GM12878 (cell line): ENCODE measurements at regions not wholly inside any gene's neighbourhood (a gene's known extent, or its start where the extent isn't known, plus 50 kb on each side); places are given as distances from the start of the nearest gene placed in this dataset.

Experiments used
- ATAC-seq: fragments of 200-7000 bp; cut with Tn5 transposase; 3 replicates; pipeline ENCODE4 v1.9.1; 2020; ENCODE audit warnings: mild to moderate bottlenecking, moderate library complexity
- BruUV-seq: library from RNA; stranded (reverse); fragments of 400-500 nt; replicated peaks from 2 replicates; lab custom pipeline; 2021; lab: Mats Ljungman, UMichigan
- CTCF ChIA-PET: fragments of 300-600 bp; sonication (Branson Sonifier 250); formaldehyde crosslinking; extraction: SDS; loops from one replicate; lab custom pipeline; 2021; ENCODE audit warnings: inconsistent platforms; lab: Yijun Ruan, JAX
- POLR2A ChIA-PET: fragments of 350-600 bp; formaldehyde crosslinking; extraction: SDS; loops from one replicate; lab custom pipeline; 2021; ENCODE audit warnings: inconsistent platforms; lab: Charles Lee
- RAD21 ChIA-PET: fragments of 300-600 bp; sonication (Branson Sonifier 250); formaldehyde crosslinking; loops from one replicate; lab custom pipeline; 2023; ENCODE audit warnings: antibody characterized with exemption; ENCODE audit not compliant: unreplicated experiment; lab: Charles Lee
- SMC1A ChIA-PET: fragments of 300-600 bp; sonication (Branson Sonifier 250); formaldehyde crosslinking; loops from one replicate; lab custom pipeline; 2023; ENCODE audit not compliant: unreplicated experiment, uncharacterized antibody; lab: Charles Lee
- DNase-seq: peaks from one replicate; pipeline ENCODE4 v3.0.0-alpha.2; 2011; ENCODE audit warnings: low read depth, low spot score
- FAIRE-seq: peaks from 3 replicates; lab custom pipeline; 2011; peaks lifted over from hg19 to GRCh38; lab: Jason Lieb, UNC
- H2AFZ ChIP-seq: 2 replicates; pipeline ENCODE4 v1.6.0; 2011; ENCODE audit warnings: low read depth, low read length, control low read depth; ENCODE audit not compliant: control insufficient read depth
- H3K27ac ChIP-seq: 2 replicates; pipeline ENCODE4 v1.5.1; 2011; ENCODE audit warnings: control low read depth; ENCODE audit not compliant: control insufficient read depth, insufficient read depth
- H3K27me3 ChIP-seq, 2 experiments: replicated peaks in 1 of 2; 2 replicates each; pipeline versions ENCODE4 v1.6.0 to v1.6.1; 2011; ENCODE audit warnings: low read length in 1 of 2; ENCODE audit not compliant: control insufficient read depth in 2 of 2, insufficient read depth in 2 of 2
- H3K36me3 ChIP-seq, 2 experiments: 2 replicates each; pipeline ENCODE4 v1.5.1; 2011; ENCODE audit warnings: low read length in 1 of 2; ENCODE audit not compliant: control insufficient read depth in 2 of 2, insufficient read depth in 2 of 2
- H3K4me1 ChIP-seq: 2 replicates; pipeline ENCODE4 v1.6.1; 2011; ENCODE audit warnings: mild to moderate bottlenecking, low read length, moderate library complexity, mixed read lengths; ENCODE audit not compliant: control insufficient read depth, insufficient read depth
- H3K4me2 ChIP-seq: 2 replicates; pipeline ENCODE4 v1.6.0; 2011; ENCODE audit warnings: control low read depth; ENCODE audit not compliant: control insufficient read depth, insufficient read depth
- H3K4me3 ChIP-seq: fragments of 200-600 bp; sonication (generic); 2 replicates; pipeline ENCODE4 v1.5.1; 2016
- H3K79me2 ChIP-seq: 2 replicates; pipeline ENCODE4 v1.6.0; 2011; ENCODE audit warnings: low read length; ENCODE audit not compliant: control insufficient read depth, insufficient read depth
- H3K9ac ChIP-seq: 2 replicates; pipeline ENCODE4 v1.8.0; 2011; ENCODE audit warnings: low read length, control low read depth, mixed read lengths; ENCODE audit not compliant: control insufficient read depth, insufficient read depth
- H3K9me3 ChIP-seq: replicated peaks from 3 replicates; pipeline ENCODE4 v1.5.1; 2011; ENCODE audit warnings: mild to moderate bottlenecking, low read length; ENCODE audit not compliant: control insufficient read depth, insufficient read depth
- H4K20me1 ChIP-seq: 2 replicates; pipeline ENCODE4 v1.6.0; 2011; ENCODE audit not compliant: control insufficient read depth, insufficient read depth
- BCL3 ChIP-seq: IDR thresholded peaks from 2 replicates; pipeline ENCODE4 v1.6.1; 2011; ENCODE audit warnings: borderline replicate concordance, low read depth, mild to moderate bottlenecking, moderate library complexity, low read length; ENCODE audit not compliant: insufficient read depth, poor library complexity, severe bottlenecking
- BRCA1 ChIP-seq: IDR thresholded peaks from 2 replicates; pipeline ENCODE4 v1.6.1; 2011; ENCODE audit warnings: low read depth, low read length, improper control_type of control experiment
- NR2C1 ChIP-seq: fragments of 450-650 bp; IDR thresholded peaks from 2 replicates; pipeline ENCODE4 v1.6.1; 2017; ENCODE audit warnings: antibody characterized with exemption, mild to moderate bottlenecking, moderate library complexity
- POLR2A ChIP-seq: IDR thresholded peaks from 2 replicates; pipeline ENCODE4 v1.6.1; 2011; ENCODE audit warnings: low read depth, mild to moderate bottlenecking, low read length
- POLR2AphosphoS2 ChIP-seq: IDR thresholded peaks from 2 replicates; pipeline ENCODE4 v1.6.1; 2011; ENCODE audit warnings: low read depth, mild to moderate bottlenecking, low read length, improper control_type of control experiment, moderate library complexity
- RB1 ChIP-seq: fragments of 450-650 bp; formaldehyde crosslinking; IDR thresholded peaks from 2 replicates; pipeline ENCODE4 v1.6.1; 2017; ENCODE audit warnings: mild to moderate bottlenecking, borderline replicate concordance
- RCOR1 ChIP-seq: conservative IDR thresholded peaks from 2 replicates; pipeline ENCODE4 v1.6.1; 2012; ENCODE audit warnings: low read depth, low read length, improper control_type of control experiment
- REST ChIP-seq: IDR thresholded peaks from 2 replicates; pipeline ENCODE4 v1.6.1; 2012; ENCODE audit warnings: mild to moderate bottlenecking, low read depth, low read length
- SIN3A ChIP-seq: IDR thresholded peaks from 2 replicates; pipeline ENCODE4 v1.6.1; 2012; ENCODE audit warnings: low read depth, low read length, improper control_type of control experiment
- STAT1 ChIP-seq: fragments of 450-650 bp; conservative IDR thresholded peaks from 2 replicates; pipeline ENCODE4 v1.6.1; 2014; ENCODE audit warnings: antibody characterized with exemption, mild to moderate bottlenecking
- YY1 ChIP-seq: IDR thresholded peaks from 2 replicates; pipeline ENCODE4 v1.6.1; 2011; ENCODE audit warnings: low read depth, mild to moderate bottlenecking, low read length
- ZNF207 ChIP-seq: fragments of 450-650 bp; IDR thresholded peaks from 2 replicates; pipeline ENCODE4 v1.6.1; 2014; ENCODE audit warnings: antibody characterized with exemption, mild to moderate bottlenecking, borderline replicate concordance
- WGBS: methylation state at CpG from one replicate; pipeline ENCODE4 v1.1.6; 2016; ENCODE audit warnings: low lambda C conversion rate; ENCODE audit not compliant: insufficient replicate concordance, insufficient coverage; ENCODE audit errors: missing lambda C conversion rate; 5-methylcytosine and 5-hydroxymethylcytosine counted together
- in situ Hi-C: fragments of 300-500 bp; cut with MboI; formaldehyde crosslinking; loops from 9 replicates; pipeline ENCODE4 v1.14.3; 2018; ENCODE audit warnings: mixed read lengths
- intact Hi-C: fragments of 100-400 bp; cut with micrococcal nuclease; formaldehyde crosslinking; loops from one replicate; pipeline ENCODE4 v1.14.2; 2022; ENCODE audit not compliant: unreplicated experiment

- ChIA-PET CTCF (no interaction called here), RAD21 (no interaction called here), SMC1A (no interaction called here), POLR2A (no interaction called here)
- no peak for TF ChIP-seq RB1
- TF ChIP-seq SIN3A = no peak
- TF ChIP-seq NR2C1 = no peak
- no peak for TF ChIP-seq POLR2A
- TF ChIP-seq BCL3 = no peak
- TF ChIP-seq STAT1 = no peak
- no peak for TF ChIP-seq YY1
- Histone ChIP-seq H3K4me3 (no peak overlapping the region), H3K27me3 (no peaks in the 10 kb centered on the region), H3K27ac (no peak overlapping the region), H3K9ac (no peak overlapping the region), H3K36me3 (no peaks in the 10 kb centered on the region), H2AFZ (no peak overlapping the region), H4K20me1 (no peaks in the 10 kb centered on the region), H3K4me1 (no peaks in the 10 kb centered on the region), H3K79me2 (no peaks in the 10 kb centered on the region), H3K4me2 (no peak overlapping the region), H3K9me3 (no peaks in the 10 kb centered on the region)
- intact Hi-C loops (loop anchor here (5.0 kb wide), 1 partner anchor 169 kb away; no protein-coding TSS in a partner anchor), in situ Hi-C loops (no loop called here)
- BruUV-seq = no TSS peak
- DNase-seq (no peak), ATAC-seq (no peak), FAIRE-seq (no peak)
- WGBS = 0% methylated on average over 2 of the region's 2 CpGs
Measured at GRCh38 chr3:36011791-36012190, 368.5 kb upstream of the STAC start.

- SMC1A ChIA-PET = no interaction called here
- H3K36me3 ChIP-seq = no peaks in the 10 kb centered on the region
- H3K4me3 ChIP-seq = no peak overlapping the region
- no TSS peak for BruUV-seq
- H3K79me2 ChIP-seq = no peaks in the 10 kb centered on the region
- H3K27me3 ChIP-seq = no peaks in the 10 kb centered on the region
- intact Hi-C loops = loop anchor here (5.0 kb wide), 1 partner anchor 171 kb away; no protein-coding TSS in a partner anchor
- no peak for FAIRE-seq
- H3K27ac ChIP-seq = no peak overlapping the region
- CTCF ChIA-PET = no interaction called here
- in situ Hi-C loops = no loop called here
- DNase-seq = no peak
- POLR2A ChIA-PET = no interaction called here
- ATAC-seq = no peak
- 0% methylated on average over 1 of the region's 1 CpG for WGBS
- H3K9me3 ChIP-seq = no peaks in the 10 kb centered on the region
- H2AFZ ChIP-seq = no peak overlapping the region
- no peaks in the 10 kb centered on the region for H4K20me1 ChIP-seq
- H3K4me1 ChIP-seq = no peaks in the 10 kb centered on the region
- no peak overlapping the region for H3K9ac ChIP-seq
- RAD21 ChIA-PET = no interaction called here
- no peak overlapping the region for H3K4me2 ChIP-seq
- TF ChIP-seq BRCA1 (no peak), RCOR1 (no peak), REST (no peak), ZNF207 (no peak), POLR2AphosphoS2 (no peak)
Measured at GRCh38 chr3:36013425-36013824, 366.9 kb upstream of the STAC start.
